NAMALWA (cell line): ENCODE measurements at regions not wholly inside any gene's neighbourhood (a gene's known extent, or its start where the extent isn't known, plus 50 kb on each side); places are given as distances from the start of the nearest gene placed in this dataset.

Experiments used
- DNase-seq: peaks from one replicate; pipeline ENCODE4 v3.0.0-alpha.2; 2015; ENCODE audit warnings: low spot score

DNA sequence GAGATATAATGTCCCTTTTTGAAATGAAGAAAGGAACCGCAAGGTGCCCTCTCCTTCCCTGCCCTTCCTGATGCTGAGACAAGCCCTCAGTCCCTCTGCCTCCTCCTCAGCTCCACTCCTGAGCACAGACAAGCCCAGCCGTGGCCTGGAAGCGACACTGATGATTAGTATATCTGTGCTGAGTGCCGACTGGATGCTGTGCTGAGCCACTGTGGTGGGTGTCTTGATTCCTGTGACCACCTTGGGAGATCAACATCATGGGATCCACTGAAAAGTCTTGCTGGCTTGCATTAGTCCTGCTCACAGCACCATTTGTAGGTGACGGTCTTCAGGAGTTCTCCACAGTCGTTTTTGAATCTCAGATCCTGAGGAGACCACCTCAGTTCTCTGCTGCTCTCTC is 59.5 kb upstream of the HGFAC start:
- no peak for DNase-seq

DNA sequence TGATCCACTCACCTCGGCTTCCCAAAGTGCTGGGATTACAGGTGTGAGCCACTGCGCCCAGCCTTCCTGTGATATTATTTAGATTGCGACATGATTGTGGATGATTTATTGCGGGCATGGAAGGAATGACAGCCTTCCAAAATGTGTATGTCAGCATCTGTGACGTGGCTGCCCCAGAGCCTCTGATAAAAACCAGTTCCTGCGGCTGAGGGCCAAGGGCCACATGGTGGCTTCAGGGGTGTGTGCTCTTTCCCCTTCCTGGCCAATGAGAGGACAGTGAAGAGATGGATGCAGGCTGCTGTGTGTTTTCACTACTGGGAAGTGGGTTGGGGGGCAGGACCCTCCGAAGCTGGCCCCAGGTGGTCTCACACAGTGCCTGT is 57.4 kb upstream of the HGFAC start:
- DNase-seq, result no peak

- no peak for DNase-seq
Measured at GRCh38 chr4:3384771-3385710, 56.7 kb upstream of the HGFAC start.

GRCh38 chr4:3385711-3386420 is 55.9 kb upstream of the HGFAC start:
- no peak for DNase-seq

- no peak for DNase-seq
Measured at GRCh38 chr4:3386526-3386925, 55.2 kb upstream of the HGFAC start.

DNA sequence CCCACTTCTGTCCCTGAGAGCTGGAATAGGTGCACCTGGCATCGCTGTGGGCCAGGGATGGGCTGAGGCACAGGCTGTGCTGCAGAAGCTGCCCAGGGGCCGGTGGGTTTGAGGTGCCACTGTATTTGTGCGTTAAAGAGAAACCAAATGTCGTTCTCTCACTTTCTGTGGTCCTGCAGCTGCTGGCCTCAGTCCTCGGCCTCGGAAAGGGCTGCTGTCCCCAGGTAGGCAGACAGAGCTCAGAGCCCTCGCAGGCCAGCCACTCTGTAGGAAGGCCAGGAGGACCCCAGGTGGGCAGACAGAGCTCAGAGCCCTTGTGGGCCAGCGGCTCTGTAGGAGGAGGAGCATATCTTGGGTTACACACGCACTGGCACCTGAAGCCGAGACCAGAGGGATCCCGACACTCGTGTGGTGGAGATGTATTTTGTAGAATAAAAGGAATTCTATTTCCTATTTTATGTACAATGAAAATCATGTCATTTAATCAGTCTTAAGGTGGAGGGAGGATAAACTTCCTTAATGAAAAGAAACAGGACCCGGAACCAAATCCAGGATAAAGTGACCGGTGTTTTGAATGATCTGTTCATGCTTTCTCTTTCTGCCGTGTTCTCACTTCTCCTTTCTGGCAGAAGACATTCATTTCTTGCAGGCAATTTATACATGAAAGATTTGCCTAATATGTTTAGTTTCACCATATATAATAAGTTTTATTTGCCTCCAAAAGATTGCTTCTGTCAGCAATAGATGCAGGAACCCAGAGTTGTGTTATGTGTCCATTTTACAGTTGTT is 54.4 kb upstream of the HGFAC start:
- peak; percentile 66 for DNase-seq

DNA sequence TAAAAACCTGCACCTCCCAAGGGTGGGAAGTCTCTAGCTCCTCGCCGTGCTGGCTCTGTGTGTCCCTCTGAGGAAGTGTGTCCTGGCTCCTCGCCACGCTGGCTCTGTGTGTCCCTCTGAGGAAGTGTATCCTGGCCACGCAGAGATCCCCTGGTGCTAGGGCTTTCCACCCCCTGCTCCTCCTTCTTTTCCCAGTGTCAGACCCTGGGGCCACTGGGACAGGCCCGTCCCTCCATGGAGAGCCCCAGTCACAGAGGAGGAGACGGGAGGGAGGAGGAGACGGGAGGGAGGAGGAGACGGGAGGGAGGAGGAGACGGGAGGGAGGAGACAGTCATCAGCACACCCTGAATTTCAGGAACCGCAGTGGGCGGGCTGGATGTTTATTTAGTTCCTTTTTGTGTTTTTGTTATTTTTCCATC is 53.8 kb upstream of the HGFAC start:
- no peak for DNase-seq

- DNase-seq, result peak; percentile 72
Measured at GRCh38 chr4:3388471-3389232, 53.1 kb upstream of the HGFAC start.

DNA sequence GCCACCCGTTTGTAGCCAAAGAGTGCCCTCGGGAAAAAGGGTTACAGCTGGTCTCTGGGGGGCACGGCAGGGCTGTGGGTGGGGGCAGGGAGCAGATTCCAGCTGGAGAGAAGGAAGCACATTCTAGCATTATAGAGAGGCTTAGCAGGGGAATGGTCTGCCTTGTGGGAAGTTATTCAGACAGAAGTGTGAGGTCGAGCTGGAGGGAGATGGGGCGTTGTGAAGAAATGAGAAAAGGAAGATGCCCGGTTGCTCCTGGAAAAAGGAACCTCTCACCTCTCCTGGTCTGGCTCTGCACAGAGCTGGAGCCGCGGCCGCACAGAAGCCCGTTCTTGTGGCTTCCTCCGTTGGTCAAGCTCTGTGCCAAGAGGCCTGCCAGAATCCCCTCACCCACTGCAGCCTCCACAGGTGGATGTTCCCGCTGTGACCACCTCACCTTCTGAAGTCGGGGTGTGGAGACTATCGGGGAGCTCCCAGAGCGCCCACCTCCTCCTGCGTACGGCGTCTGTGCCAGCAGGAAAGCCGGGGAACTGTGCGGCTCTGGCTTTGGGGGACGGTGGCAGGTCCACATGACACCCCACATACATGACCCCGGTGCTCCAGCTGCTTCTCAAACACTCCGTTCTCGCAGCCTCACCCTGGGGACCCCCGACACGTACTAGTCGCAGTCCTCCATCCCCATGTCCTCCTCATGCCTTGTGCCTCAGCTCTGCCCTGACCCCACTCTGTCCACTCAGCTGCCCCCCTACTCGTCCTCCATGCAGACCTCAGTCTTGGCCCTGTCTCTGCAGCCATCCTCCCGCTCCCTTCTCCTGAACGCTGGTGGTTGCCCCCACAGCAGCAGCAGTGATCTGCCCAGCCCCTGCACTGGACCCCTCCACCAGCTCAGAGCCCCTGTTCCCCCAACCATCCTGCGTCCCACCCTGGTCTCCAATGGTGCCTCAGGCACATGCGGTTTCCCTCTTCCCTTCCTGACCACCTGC is 52.2 kb upstream of the HGFAC start:
- DNase-seq, result no peak

DNA sequence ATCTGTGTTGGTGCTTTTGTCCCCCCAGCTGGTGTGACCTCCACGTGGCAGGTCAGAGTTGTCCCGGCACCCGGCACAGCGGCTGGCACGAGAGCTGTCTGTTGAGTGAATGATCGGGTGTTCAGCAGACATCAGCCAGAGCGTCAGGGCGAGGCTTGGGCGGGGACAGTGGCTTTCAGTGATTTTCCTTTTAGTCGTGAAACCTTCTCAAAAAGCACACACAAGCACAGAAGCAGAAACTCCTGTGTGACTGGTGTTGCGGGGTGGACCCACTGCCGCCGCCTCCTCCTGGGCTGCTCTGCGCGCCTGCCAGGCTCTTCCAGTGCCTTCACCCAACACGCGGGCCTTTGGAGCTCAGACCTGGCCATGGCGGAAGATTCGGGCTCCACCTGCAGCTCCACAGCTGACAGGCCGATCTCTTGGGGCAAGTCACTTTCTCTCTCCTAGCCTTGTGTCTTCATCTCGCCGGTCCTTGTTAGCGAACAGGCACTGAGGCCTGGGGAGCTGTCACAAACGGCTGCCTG is 51.4 kb upstream of the HGFAC start:
- no peak for DNase-seq

DNA sequence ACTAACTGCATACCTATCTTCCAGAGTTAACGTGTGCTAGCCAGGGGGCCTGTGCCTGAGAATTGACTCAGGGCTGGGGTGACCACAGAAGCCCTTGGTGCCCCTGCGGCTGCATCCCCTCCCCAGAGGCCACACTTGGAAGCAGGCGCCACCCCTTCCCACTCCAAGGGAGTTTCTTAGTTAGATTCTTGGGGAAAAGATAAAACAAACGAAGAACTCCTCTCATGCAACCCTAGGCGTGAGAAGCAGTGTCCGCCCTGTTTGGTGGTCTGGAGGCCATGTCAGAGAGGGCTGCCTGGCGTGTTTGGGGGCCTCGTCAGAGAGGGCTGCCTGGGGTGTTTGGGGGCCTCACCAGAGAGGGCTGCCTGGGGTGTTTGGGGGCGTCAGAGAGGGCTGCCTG is 50.3 kb upstream of the HGFAC start:
- DNase-seq, result no peak
